ENCODE measurements at regions not wholly inside any gene's neighbourhood (a gene's known extent, or its start where the extent isn't known, plus 50 kb on each side); places are given as distances from the start of the nearest gene placed in this dataset.
A peak's percentile ranks its signal among the peaks of the same experiment; 100 is the strongest.

GRCh38 chr6:8182902-8183665, 80.7 kb upstream of the EEF1E1 start:
- Histone ChIP-seq H3K9me3 (no peaks in the 10 kb centered on the region), H3K4me3 (no peak overlapping the region), H3K36me3 (ENCODE audit: low read depth) (no peaks in the 10 kb centered on the region), H3K4me1 (ENCODE audit: low read depth) (no peaks in the 10 kb centered on the region)
- TF ChIP-seq CTCF (IDR thresholded peaks at IDR 0.05): no peak
- DNase-seq (peak in 1 of 3 donors; percentile 5), ATAC-seq (no peak)
- intact Hi-C loops (cut with DNase I, micrococcal nuclease): no loop called here

GRCh38 chr6:8181951-8182845, 79.8 kb upstream of the EEF1E1 start:
- no peaks in the 10 kb centered on the region for H3K9me3 ChIP-seq
- H3K4me1 ChIP-seq (ENCODE audit: low read depth): no peaks in the 10 kb centered on the region
- TF ChIP-seq CTCF (IDR thresholded peaks at IDR 0.05): no peak
- DNase-seq: no peak
- no peaks in the 10 kb centered on the region for H3K36me3 ChIP-seq (ENCODE audit: low read depth)
- intact Hi-C loops (cut with DNase I, micrococcal nuclease): no loop called here
- no peak for ATAC-seq
- H3K4me3 ChIP-seq: no peak overlapping the region

- no peak for TF ChIP-seq CTCF (IDR thresholded peaks at IDR 0.05)
- Histone ChIP-seq H3K9me3 (no peaks in the 10 kb centered on the region), H3K4me3 (no peak overlapping the region), H3K36me3 (ENCODE audit: low read depth) (no peaks in the 10 kb centered on the region), H3K4me1 (ENCODE audit: low read depth) (no peaks in the 10 kb centered on the region)
- ATAC-seq: no peak
- no peak for DNase-seq
- intact Hi-C loops (cut with DNase I, micrococcal nuclease): no loop called here
Observed at GRCh38 chr6:8181160-8181881, 79.0 kb upstream of the EEF1E1 start.

- H3K36me3 ChIP-seq (ENCODE audit: low read depth): no peaks in the 10 kb centered on the region
- TF ChIP-seq CTCF (IDR thresholded peaks at IDR 0.05): no peak
- H3K4me1 ChIP-seq (ENCODE audit: low read depth): no peaks in the 10 kb centered on the region
- no peak for ATAC-seq
- H3K4me3 ChIP-seq: no peak overlapping the region
- intact Hi-C loops (cut with DNase I, micrococcal nuclease): no loop called here
- DNase-seq: no peak
- no peaks in the 10 kb centered on the region for H3K9me3 ChIP-seq
Observed at GRCh38 chr6:8180327-8181159, 78.2 kb upstream of the EEF1E1 start.

GRCh38 chr6:8177721-8178120, 75.4 kb upstream of the EEF1E1 start:
- no peak for DNase-seq
- H3K36me3 ChIP-seq (ENCODE audit: low read depth): no peaks in the 10 kb centered on the region
- no peaks in the 10 kb centered on the region for H3K4me1 ChIP-seq (ENCODE audit: low read depth)
- H3K4me3 ChIP-seq: no peak overlapping the region
- intact Hi-C loops (cut with DNase I, micrococcal nuclease): no loop called here
- no peaks in the 10 kb centered on the region for H3K9me3 ChIP-seq
- TF ChIP-seq CTCF (IDR thresholded peaks at IDR 0.05): no peak
- no peak for ATAC-seq

Measured in mucosa of descending colon (tissue), 3 donors.